ENCODE measurements at regions not wholly inside any gene's neighbourhood (a gene's known extent, or its start where the extent isn't known, plus 50 kb on each side); places are given as distances from the start of the nearest gene placed in this dataset.

GRCh38 chr20:10909803-10910202 lies 236.0 kb upstream of the JAG1 start:
- H3K9me3 Mint-ChIP-seq: peaks cover 0 to 7% of the 10 kb centered on the region in 2 donors
- ATAC-seq: no peak

DNA sequence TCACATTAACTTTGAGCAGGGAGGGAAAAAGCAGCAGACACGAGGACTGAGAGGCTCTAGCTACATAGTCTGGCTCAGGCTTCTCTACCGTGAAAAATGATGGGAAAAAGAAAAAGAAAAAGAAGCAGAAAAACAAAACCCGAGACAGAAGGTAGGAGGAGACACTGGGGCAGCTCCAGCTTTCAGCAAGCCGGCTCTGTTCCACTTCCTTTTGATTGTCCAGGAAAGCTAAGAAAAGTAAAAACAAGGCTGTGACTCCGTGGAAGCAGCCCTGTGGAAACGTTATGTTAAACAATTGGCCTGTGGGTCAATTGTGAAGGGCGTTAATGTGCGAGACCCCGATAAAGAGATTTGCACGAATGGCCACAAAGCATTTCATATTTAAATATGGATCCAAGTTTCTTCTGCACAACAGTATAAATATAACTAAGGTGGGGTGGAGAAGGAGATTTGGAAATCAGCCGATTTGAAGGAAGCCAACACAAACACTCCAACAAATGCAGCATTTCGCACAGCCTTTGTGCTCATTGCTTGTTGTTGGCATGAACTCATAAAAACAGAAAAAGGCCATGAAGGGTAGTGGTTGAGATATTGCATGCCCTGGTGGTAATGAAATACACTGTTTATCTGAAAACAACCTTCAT lies 236.9 kb upstream of the JAG1 start:
- Mint-ChIP-seq H3K4me3 (no peak overlapping the region), H3K9me3 (peaks cover 0 to 7% of the 10 kb centered on the region in 2 donors), H3K4me1 (no peaks in the 10 kb centered on the region), H3K27ac (no peak overlapping the region), H3K27me3 (peaks cover 7% of the 10 kb centered on the region)
- ATAC-seq (no peak), DNase-seq (no peak)

More at GRCh38 chr20:10909803-10910202, 236.0 kb upstream of the JAG1 start:
- Mint-ChIP-seq H3K4me3 (no peak overlapping the region), H3K27ac (no peak overlapping the region), H3K4me1 (no peaks in the 10 kb centered on the region), H3K27me3 (peaks cover 7% of the 10 kb centered on the region)
- no peak for DNase-seq

GRCh38 chr20:10911298-10911697 lies 237.5 kb upstream of the JAG1 start:
- Mint-ChIP-seq H3K27me3 (peaks cover 7% of the 10 kb centered on the region), H3K27ac (no peak overlapping the region), H3K4me1 (no peaks in the 10 kb centered on the region), H3K4me3 (no peak overlapping the region), H3K9me3 (peaks cover 0 to 7% of the 10 kb centered on the region in 2 donors)
- ATAC-seq (no peak), DNase-seq (no peak)

DNA sequence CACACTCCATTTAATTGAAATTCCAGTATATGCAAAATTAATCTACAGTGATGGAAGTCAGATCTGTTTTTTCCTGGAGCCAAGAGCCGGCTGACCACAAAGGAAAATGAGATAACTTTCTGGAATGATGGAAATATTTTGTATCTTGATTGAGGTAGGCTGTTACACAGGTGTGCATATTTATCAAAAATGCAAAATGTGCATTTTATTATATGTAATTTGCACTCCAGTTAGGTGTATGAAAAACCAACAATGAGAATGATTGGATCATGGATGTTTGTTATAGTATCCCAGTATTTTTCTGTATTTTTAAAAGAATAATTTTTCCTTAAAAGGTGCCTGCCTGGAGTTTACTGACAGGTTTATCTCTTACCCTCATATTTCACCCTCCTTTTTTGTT lies 242.0 kb upstream of the JAG1 start:
- ATAC-seq (no peak), DNase-seq (no peak)
- Mint-ChIP-seq H3K4me3 (no peak overlapping the region), H3K27ac (no peak overlapping the region), H3K27me3 (no peaks in the 10 kb centered on the region), H3K4me1 (no peaks in the 10 kb centered on the region), H3K9me3 (peaks cover 9 to 10% of the 10 kb centered on the region in 2 donors)

- Mint-ChIP-seq H3K27ac (no peak overlapping the region), H3K27me3 (no peaks in the 10 kb centered on the region), H3K4me3 (no peak overlapping the region), H3K4me1 (no peaks in the 10 kb centered on the region), H3K9me3 (peaks cover 9 to 10% of the 10 kb centered on the region in 2 donors)
- DNase-seq (no peak), ATAC-seq (no peak)
Observed at GRCh38 chr20:10916312-10916711, 242.5 kb upstream of the JAG1 start.

- ATAC-seq (no peak), DNase-seq (no peak)
- Mint-ChIP-seq H3K4me1 (no peaks in the 10 kb centered on the region), H3K4me3 (no peak overlapping the region), H3K9me3 (peaks cover 9 to 10% of the 10 kb centered on the region in 2 donors), H3K27ac (no peak overlapping the region), H3K27me3 (no peaks in the 10 kb centered on the region)
Observed at GRCh38 chr20:10917826-10918225, 244.0 kb upstream of the JAG1 start.

- ATAC-seq (no peak), DNase-seq (no peak)
- Mint-ChIP-seq H3K9me3 (peaks cover 9 to 10% of the 10 kb centered on the region in 2 donors), H3K4me1 (no peaks in the 10 kb centered on the region), H3K27me3 (no peaks in the 10 kb centered on the region), H3K4me3 (no peak overlapping the region), H3K27ac (no peak overlapping the region)
Observed at GRCh38 chr20:10919396-10920140, 245.8 kb upstream of the JAG1 start.

DNA sequence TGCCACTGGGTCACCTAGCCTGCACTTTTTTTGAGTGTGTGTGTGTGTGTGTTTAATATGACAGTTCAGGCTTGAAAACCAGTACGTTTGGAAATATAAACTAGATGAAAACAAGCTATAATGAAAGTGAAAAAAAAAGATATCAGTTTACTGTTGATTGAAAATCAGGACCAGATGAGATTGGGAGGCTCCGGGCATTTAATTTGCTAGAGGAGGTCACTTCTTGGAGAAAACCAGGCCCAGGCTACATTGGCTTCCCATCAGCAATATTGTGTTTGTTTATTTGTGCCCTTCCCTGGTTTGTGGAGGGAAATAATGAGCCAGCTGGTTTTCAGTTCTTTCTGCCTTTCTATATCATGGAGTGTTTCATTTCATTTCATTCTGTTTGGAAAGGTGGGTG lies 246.6 kb upstream of the JAG1 start:
- no peaks in the 10 kb centered on the region for H3K4me1 Mint-ChIP-seq
- peaks cover 9 to 10% of the 10 kb centered on the region in 2 donors for H3K9me3 Mint-ChIP-seq
- no peak overlapping the region for H3K4me3 Mint-ChIP-seq
- no peaks in the 10 kb centered on the region for H3K27me3 Mint-ChIP-seq
- H3K27ac Mint-ChIP-seq: no peak overlapping the region
- DNase-seq: no peak
- ATAC-seq: no peak

DNA sequence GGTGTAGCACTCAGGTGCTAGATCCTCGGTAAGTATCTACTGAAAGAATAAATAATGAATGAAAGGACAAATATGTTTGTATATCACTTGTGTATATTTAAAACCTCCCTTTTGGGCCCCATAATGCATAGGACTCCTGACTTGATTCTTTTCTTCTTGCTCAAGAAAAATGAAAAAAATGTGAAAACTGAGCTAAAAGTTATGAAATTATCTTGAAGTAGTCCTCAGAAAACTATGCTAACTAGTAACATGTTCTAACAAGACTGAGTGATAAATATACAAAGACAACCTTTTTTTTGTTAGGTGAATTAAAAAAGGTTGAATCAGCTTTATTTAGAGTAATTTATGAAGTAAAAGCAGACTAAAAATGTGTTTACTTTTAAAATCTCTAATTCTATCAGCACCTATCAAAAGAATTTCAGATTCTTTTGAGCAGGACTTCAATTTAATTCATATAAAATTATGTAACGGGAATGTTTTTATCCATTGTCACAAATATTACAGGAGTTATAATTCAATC lies 247.8 kb upstream of the JAG1 start:
- Mint-ChIP-seq H3K4me3 (no peak overlapping the region), H3K4me1 (no peaks in the 10 kb centered on the region), H3K9me3 (peaks cover 9 to 10% of the 10 kb centered on the region in 2 donors), H3K27ac (no peak overlapping the region), H3K27me3 (no peaks in the 10 kb centered on the region)
- DNase-seq: no peak
- no peak for ATAC-seq

GRCh38 chr20:10922506-10922905 lies 248.7 kb upstream of the JAG1 start:
- DNase-seq (no peak), ATAC-seq (no peak)
- H3K4me1 Mint-ChIP-seq: no peaks in the 10 kb centered on the region
- no peaks in the 10 kb centered on the region for H3K27me3 Mint-ChIP-seq
- no peak overlapping the region for H3K4me3 Mint-ChIP-seq
- peaks cover 7 to 9% of the 10 kb centered on the region in 2 donors for H3K9me3 Mint-ChIP-seq
- no peak overlapping the region for H3K27ac Mint-ChIP-seq

GRCh38 chr20:10922941-10923340 lies 249.1 kb upstream of the JAG1 start:
- no peak overlapping the region for H3K4me3 Mint-ChIP-seq
- H3K27ac Mint-ChIP-seq: no peak overlapping the region
- H3K9me3 Mint-ChIP-seq: peaks cover 5 to 9% of the 10 kb centered on the region in 2 donors
- no peak for ATAC-seq
- H3K27me3 Mint-ChIP-seq: no peaks in the 10 kb centered on the region
- no peak for DNase-seq
- no peaks in the 10 kb centered on the region for H3K4me1 Mint-ChIP-seq

- Mint-ChIP-seq H3K9me3 (no peaks in the 10 kb centered on the region), H3K27ac (no peak overlapping the region), H3K4me3 (no peak overlapping the region), H3K27me3 (no peaks in the 10 kb centered on the region), H3K4me1 (no peaks in the 10 kb centered on the region)
- DNase-seq (no peak), ATAC-seq (no peak)
Observed at GRCh38 chr20:10924644-10925201, 250.9 kb upstream of the JAG1 start.

- H3K4me1 Mint-ChIP-seq: no peaks in the 10 kb centered on the region
- peaks cover 0 to 9% of the 10 kb centered on the region in 2 donors for H3K9me3 Mint-ChIP-seq
- H3K27ac Mint-ChIP-seq: no peak overlapping the region
- ATAC-seq (no peak), DNase-seq (no peak)
- no peaks in the 10 kb centered on the region for H3K27me3 Mint-ChIP-seq
- no peak overlapping the region for H3K4me3 Mint-ChIP-seq
Observed at GRCh38 chr20:10925767-10926166, 252.0 kb upstream of the JAG1 start.

DNA sequence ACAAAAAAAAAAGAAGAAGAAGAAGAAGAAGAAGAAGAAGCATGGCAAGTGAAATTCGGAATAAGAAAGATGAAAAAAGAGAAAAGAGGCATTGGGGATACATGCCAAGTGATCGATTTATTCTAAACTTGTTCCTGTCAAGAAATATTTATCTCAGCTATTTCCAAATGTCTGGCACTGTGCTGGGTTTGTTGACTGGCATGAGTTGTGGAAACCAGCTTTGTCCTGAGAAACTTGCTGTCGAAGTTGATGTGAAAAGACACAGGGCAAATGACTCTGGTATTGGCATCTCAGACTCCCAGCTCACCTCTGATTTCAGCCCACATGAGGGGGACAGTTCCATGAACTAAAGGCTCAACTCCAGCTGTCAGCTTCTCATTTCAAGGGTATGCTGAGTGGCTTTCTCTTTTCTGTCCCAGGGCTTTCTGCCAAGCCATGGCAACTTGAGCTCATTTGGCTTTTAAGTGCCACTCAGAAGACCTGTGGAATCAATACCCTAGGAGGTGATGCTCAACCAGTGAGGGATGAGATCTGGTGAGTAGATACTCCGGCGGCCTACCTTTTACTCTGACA lies 253.3 kb upstream of the JAG1 start:
- no peak overlapping the region for H3K27ac Mint-ChIP-seq
- ATAC-seq: no peak
- H3K9me3 Mint-ChIP-seq: peaks cover 0 to 9% of the 10 kb centered on the region in 2 donors
- DNase-seq: no peak
- H3K4me1 Mint-ChIP-seq: no peaks in the 10 kb centered on the region
- H3K27me3 Mint-ChIP-seq: no peaks in the 10 kb centered on the region
- no peak overlapping the region for H3K4me3 Mint-ChIP-seq

DNA sequence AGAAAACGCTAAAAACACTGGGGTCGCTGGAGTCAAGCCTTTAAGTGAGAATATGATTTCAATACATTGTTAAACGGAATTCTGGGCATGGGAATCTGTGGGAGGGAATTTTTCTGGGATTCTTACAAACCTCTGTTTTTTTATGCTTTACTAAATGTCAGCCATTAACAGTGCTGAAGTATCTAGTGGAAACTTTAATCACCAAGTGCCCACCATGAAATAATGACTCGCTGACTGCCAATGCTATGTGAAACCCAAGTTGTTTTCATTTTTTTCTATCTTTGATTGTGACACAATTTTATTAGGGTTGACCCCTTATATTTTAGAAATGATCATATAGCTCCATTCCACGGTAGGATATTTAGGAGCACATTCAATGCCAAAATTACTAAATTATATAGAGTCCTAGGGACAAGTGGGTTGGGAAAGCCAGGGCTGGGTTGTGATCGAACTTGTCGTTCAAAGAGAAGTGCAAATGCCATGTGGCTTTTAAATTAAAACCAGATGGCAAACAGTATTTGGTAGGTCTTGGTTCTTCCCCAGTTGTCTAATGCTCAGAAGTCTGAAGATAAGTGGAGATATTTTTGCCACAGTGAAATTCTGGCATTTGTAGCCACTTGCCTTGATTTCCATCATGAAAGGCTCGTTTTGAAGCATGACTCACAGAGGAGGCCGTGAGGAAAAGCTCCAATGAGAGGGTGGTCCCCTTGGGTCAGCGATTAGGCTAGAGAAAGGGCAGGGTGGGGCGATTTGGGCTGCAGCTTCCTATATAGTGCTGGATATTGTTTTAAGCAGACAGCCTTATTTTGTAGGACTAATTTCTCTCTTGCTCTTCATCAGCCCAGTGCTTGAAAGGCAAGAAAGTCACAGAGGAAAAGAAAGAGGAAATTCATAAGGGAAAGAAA lies 254.4 kb upstream of the JAG1 start:
- DNase-seq: no peak
- H3K27me3 Mint-ChIP-seq: no peaks in the 10 kb centered on the region
- H3K27ac Mint-ChIP-seq: no peak overlapping the region
- no peak for ATAC-seq
- no peak overlapping the region for H3K4me3 Mint-ChIP-seq
- H3K9me3 Mint-ChIP-seq: peaks cover 0 to 9% of the 10 kb centered on the region in 2 donors
- H3K4me1 Mint-ChIP-seq: no peaks in the 10 kb centered on the region

All from stimulated activated naive CD8-positive, alpha-beta T cell treated with anti-CD3 and anti-CD28 coated beads, Interleukin-15, amount 100 ng/mL, for 72 hours (primary cell).